ENCODE measurements at regions not wholly inside any gene's neighbourhood (a gene's known extent, or its start where the extent isn't known, plus 50 kb on each side); places are given as distances from the start of the nearest gene placed in this dataset.
"Not testable (repeated sequence)": the region's sequence is repeated elsewhere in the genome, so short reads cannot be mapped to it uniquely, and the experiment has no call there.

- Mint-ChIP-seq H3K4me3 (no peak overlapping the region), H3K4me1 (no peaks in the 10 kb centered on the region), H3K27ac (no peak overlapping the region), H3K36me3 (ENCODE audit: low read depth) (no peaks in the 10 kb centered on the region), H3K27me3 (no peaks in the 10 kb centered on the region)
- DNase-seq (no peak), ATAC-seq (no peak)
- no peaks in the 10 kb centered on the region for H3K9me3 ChIP-seq (ENCODE audit: control insufficient read depth, low read length, poor library complexity, severe bottlenecking)
Measured at GRCh38 chr5:106827061-106827460, 843.7 kb downstream of the EFNA5 start.

- no peaks in the 10 kb centered on the region for H3K9me3 ChIP-seq (ENCODE audit: control insufficient read depth, low read length, poor library complexity, severe bottlenecking)
- no peak overlapping the region for H3K4me3 Mint-ChIP-seq
- no peaks in the 10 kb centered on the region for H3K27me3 Mint-ChIP-seq
- H3K27ac Mint-ChIP-seq, result no peak overlapping the region
- H3K36me3 Mint-ChIP-seq (ENCODE audit: low read depth), result no peaks in the 10 kb centered on the region
- no peak for DNase-seq
- no peak for ATAC-seq
- no peaks in the 10 kb centered on the region for H3K4me1 Mint-ChIP-seq
Measured at GRCh38 chr5:106825374-106825773, 845.4 kb downstream of the EFNA5 start.

GRCh38 chr5:106822851-106823250, 847.9 kb downstream of the EFNA5 start:
- no peaks in the 10 kb centered on the region for H3K9me3 ChIP-seq (ENCODE audit: control insufficient read depth, low read length, poor library complexity, severe bottlenecking)
- Mint-ChIP-seq H3K4me1 (no peaks in the 10 kb centered on the region), H3K27me3 (no peaks in the 10 kb centered on the region), H3K4me3 (no peak overlapping the region), H3K27ac (no peak overlapping the region), H3K36me3 (ENCODE audit: low read depth) (no peaks in the 10 kb centered on the region)
- ATAC-seq, result no peak
- no peak for DNase-seq

GRCh38 chr5:106818552-106818951, 852.2 kb downstream of the EFNA5 start:
- ATAC-seq, result no peak
- H3K4me1 Mint-ChIP-seq, result no peaks in the 10 kb centered on the region
- H3K27ac Mint-ChIP-seq, result no peak overlapping the region
- no peak for DNase-seq
- no peaks in the 10 kb centered on the region for H3K9me3 ChIP-seq (ENCODE audit: control insufficient read depth, low read length, poor library complexity, severe bottlenecking)
- H3K4me3 Mint-ChIP-seq, result no peak overlapping the region
- no peaks in the 10 kb centered on the region for H3K36me3 Mint-ChIP-seq (ENCODE audit: low read depth)
- H3K27me3 Mint-ChIP-seq, result no peaks in the 10 kb centered on the region

GRCh38 chr5:106814961-106815360, 855.8 kb downstream of the EFNA5 start:
- no peak overlapping the region for H3K27ac Mint-ChIP-seq
- H3K27me3 Mint-ChIP-seq, result no peaks in the 10 kb centered on the region
- no peak overlapping the region for H3K4me3 Mint-ChIP-seq
- DNase-seq, result no peak
- no peaks in the 10 kb centered on the region for H3K9me3 ChIP-seq (ENCODE audit: control insufficient read depth, low read length, poor library complexity, severe bottlenecking)
- H3K36me3 Mint-ChIP-seq (ENCODE audit: low read depth), result no peaks in the 10 kb centered on the region
- H3K4me1 Mint-ChIP-seq, result no peaks in the 10 kb centered on the region
- no peak for ATAC-seq

GRCh38 chr5:106801554-106801953, 869.2 kb downstream of the EFNA5 start:
- H3K36me3 Mint-ChIP-seq (ENCODE audit: low read depth), result no peaks in the 10 kb centered on the region
- no peak for DNase-seq
- no peak for ATAC-seq
- no peak overlapping the region for H3K27ac Mint-ChIP-seq
- H3K9me3 ChIP-seq (ENCODE audit: control insufficient read depth, low read length, poor library complexity, severe bottlenecking), result no peaks in the 10 kb centered on the region
- no peaks in the 10 kb centered on the region for H3K4me1 Mint-ChIP-seq
- H3K4me3 Mint-ChIP-seq, result no peak overlapping the region
- H3K27me3 Mint-ChIP-seq, result no peaks in the 10 kb centered on the region

- no peaks in the 10 kb centered on the region for H3K36me3 Mint-ChIP-seq (ENCODE audit: low read depth)
- no peaks in the 10 kb centered on the region for H3K9me3 ChIP-seq (ENCODE audit: control insufficient read depth, low read length, poor library complexity, severe bottlenecking)
- no peak for ATAC-seq
- H3K4me3 Mint-ChIP-seq, result no peak overlapping the region
- no peak overlapping the region for H3K27ac Mint-ChIP-seq
- no peaks in the 10 kb centered on the region for H3K4me1 Mint-ChIP-seq
- H3K27me3 Mint-ChIP-seq, result no peaks in the 10 kb centered on the region
- DNase-seq, result no peak
Measured at GRCh38 chr5:106797996-106798395, 872.7 kb downstream of the EFNA5 start.

- no peaks in the 10 kb centered on the region for H3K9me3 ChIP-seq (ENCODE audit: control insufficient read depth, low read length, poor library complexity, severe bottlenecking)
- Mint-ChIP-seq H3K36me3 (ENCODE audit: low read depth) (no peaks in the 10 kb centered on the region), H3K27me3 (no peaks in the 10 kb centered on the region), H3K27ac (no peak overlapping the region), H3K4me3 (no peak overlapping the region), H3K4me1 (no peaks in the 10 kb centered on the region)
- ATAC-seq (no peak), DNase-seq (no peak)
Measured at GRCh38 chr5:106796081-106796480, 874.7 kb downstream of the EFNA5 start.

GRCh38 chr5:106784846-106785245, 885.9 kb downstream of the EFNA5 start:
- no peaks in the 10 kb centered on the region for H3K9me3 ChIP-seq (ENCODE audit: control insufficient read depth, low read length, poor library complexity, severe bottlenecking)
- DNase-seq, result no peak
- H3K27ac Mint-ChIP-seq, result no peak overlapping the region
- ATAC-seq, result no peak
- no peaks in the 10 kb centered on the region for H3K36me3 Mint-ChIP-seq (ENCODE audit: low read depth)
- H3K4me1 Mint-ChIP-seq, result no peaks in the 10 kb centered on the region
- no peak overlapping the region for H3K4me3 Mint-ChIP-seq
- H3K27me3 Mint-ChIP-seq, result no peaks in the 10 kb centered on the region

- no peaks in the 10 kb centered on the region for H3K4me1 Mint-ChIP-seq
- no peak for DNase-seq
- no peak overlapping the region for H3K27ac Mint-ChIP-seq
- no peaks in the 10 kb centered on the region for H3K9me3 ChIP-seq (ENCODE audit: control insufficient read depth, low read length, poor library complexity, severe bottlenecking)
- H3K27me3 Mint-ChIP-seq, result no peaks in the 10 kb centered on the region
- no peak for ATAC-seq
- H3K36me3 Mint-ChIP-seq (ENCODE audit: low read depth), result no peaks in the 10 kb centered on the region
- no peak overlapping the region for H3K4me3 Mint-ChIP-seq
Measured at GRCh38 chr5:106780355-106780754, 890.4 kb downstream of the EFNA5 start.

GRCh38 chr5:106776515-106776914, 894.2 kb downstream of the EFNA5 start:
- not testable (repeated sequence) for DNase-seq; H3K27ac Mint-ChIP-seq; H3K36me3 Mint-ChIP-seq (ENCODE audit: low read depth); ATAC-seq; H3K9me3 ChIP-seq (ENCODE audit: control insufficient read depth, low read length, poor library complexity, severe bottlenecking); H3K4me1 Mint-ChIP-seq; H3K27me3 Mint-ChIP-seq; H3K4me3 Mint-ChIP-seq

- Mint-ChIP-seq H3K4me3 (no peak overlapping the region), H3K27me3 (no peaks in the 10 kb centered on the region), H3K27ac (no peak overlapping the region), H3K36me3 (ENCODE audit: low read depth) (no peaks in the 10 kb centered on the region), H3K4me1 (no peaks in the 10 kb centered on the region)
- ATAC-seq, result no peak
- no peak for DNase-seq
- H3K9me3 ChIP-seq (ENCODE audit: control insufficient read depth, low read length, poor library complexity, severe bottlenecking), result no peaks in the 10 kb centered on the region
Measured at GRCh38 chr5:106768392-106768791, 902.3 kb downstream of the EFNA5 start.

- no peak for ATAC-seq
- H3K9me3 ChIP-seq (ENCODE audit: control insufficient read depth, low read length, poor library complexity, severe bottlenecking), result no peaks in the 10 kb centered on the region
- H3K4me1 Mint-ChIP-seq, result no peaks in the 10 kb centered on the region
- H3K27ac Mint-ChIP-seq, result no peak overlapping the region
- H3K27me3 Mint-ChIP-seq, result no peaks in the 10 kb centered on the region
- no peaks in the 10 kb centered on the region for H3K36me3 Mint-ChIP-seq (ENCODE audit: low read depth)
- no peak overlapping the region for H3K4me3 Mint-ChIP-seq
- no peak for DNase-seq
Measured at GRCh38 chr5:106766916-106767315, 903.8 kb downstream of the EFNA5 start.

GRCh38 chr5:106759581-106759980, 911.2 kb downstream of the EFNA5 start:
- Mint-ChIP-seq H3K27me3 (no peaks in the 10 kb centered on the region), H3K4me3 (no peak overlapping the region), H3K36me3 (ENCODE audit: low read depth) (no peaks in the 10 kb centered on the region), H3K4me1 (no peaks in the 10 kb centered on the region), H3K27ac (no peak overlapping the region)
- peaks cover 2% of the 10 kb centered on the region for H3K9me3 ChIP-seq (ENCODE audit: control insufficient read depth, low read length, poor library complexity, severe bottlenecking)
- DNase-seq, result no peak
- ATAC-seq, result no peak

GRCh38 chr5:106759152-106759551, 911.6 kb downstream of the EFNA5 start:
- Mint-ChIP-seq H3K27me3 (no peaks in the 10 kb centered on the region), H3K4me1 (no peaks in the 10 kb centered on the region), H3K27ac (no peak overlapping the region), H3K4me3 (no peak overlapping the region), H3K36me3 (ENCODE audit: low read depth) (no peaks in the 10 kb centered on the region)
- peaks cover 2% of the 10 kb centered on the region for H3K9me3 ChIP-seq (ENCODE audit: control insufficient read depth, low read length, poor library complexity, severe bottlenecking)
- DNase-seq (no peak), ATAC-seq (no peak)
